ENCODE measurements at regions not wholly inside any gene's neighbourhood (a gene's known extent, or its start where the extent isn't known, plus 50 kb on each side); places are given as distances from the start of the nearest gene placed in this dataset.

DNA sequence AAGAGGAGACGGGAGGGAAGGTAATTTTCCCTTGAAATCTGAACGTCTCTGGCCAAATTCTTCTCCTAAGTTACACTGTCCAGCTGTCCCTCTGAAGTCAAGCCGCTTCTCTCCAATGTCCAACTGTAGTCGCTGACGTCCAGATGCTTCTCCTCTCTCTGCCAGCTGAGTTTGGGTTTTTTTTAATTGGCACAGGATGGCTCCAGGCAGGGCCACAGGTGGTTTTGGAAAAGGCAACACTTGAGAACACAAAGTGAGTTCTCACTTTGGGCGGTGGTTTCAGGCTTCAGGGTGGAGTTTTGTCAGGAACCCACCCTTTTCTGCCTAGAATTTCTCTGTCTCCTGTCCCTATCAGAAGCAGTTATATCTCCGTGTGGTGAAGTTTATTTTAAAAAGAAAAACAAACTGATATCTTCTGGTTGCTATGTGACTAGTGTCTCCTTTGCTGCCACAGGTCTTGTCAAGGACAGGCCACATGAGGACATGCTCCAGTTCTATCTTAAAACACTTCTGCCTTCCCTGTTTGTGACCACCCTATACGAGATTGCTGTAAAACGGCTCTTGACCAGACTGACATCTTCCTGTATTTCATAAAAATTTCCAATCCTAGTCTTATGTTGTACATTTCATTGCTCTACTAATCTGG is 472.3 kb upstream of the ADGRL4 start:
- TF ChIP-seq, protein P1, sequence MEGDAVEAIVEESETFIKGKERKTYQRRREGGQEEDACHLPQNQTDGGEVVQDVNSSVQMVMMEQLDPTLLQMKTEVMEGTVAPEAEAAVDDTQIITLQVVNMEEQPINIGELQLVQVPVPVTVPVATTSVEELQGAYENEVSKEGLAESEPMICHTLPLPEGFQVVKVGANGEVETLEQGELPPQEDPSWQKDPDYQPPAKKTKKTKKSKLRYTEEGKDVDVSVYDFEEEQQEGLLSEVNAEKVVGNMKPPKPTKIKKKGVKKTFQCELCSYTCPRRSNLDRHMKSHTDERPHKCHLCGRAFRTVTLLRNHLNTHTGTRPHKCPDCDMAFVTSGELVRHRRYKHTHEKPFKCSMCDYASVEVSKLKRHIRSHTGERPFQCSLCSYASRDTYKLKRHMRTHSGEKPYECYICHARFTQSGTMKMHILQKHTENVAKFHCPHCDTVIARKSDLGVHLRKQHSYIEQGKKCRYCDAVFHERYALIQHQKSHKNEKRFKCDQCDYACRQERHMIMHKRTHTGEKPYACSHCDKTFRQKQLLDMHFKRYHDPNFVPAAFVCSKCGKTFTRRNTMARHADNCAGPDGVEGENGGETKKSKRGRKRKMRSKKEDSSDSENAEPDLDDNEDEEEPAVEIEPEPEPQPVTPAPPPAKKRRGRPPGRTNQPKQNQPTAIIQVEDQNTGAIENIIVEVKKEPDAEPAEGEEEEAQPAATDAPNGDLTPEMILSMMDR (IDR thresholded peaks at IDR 0.05): no peak
- TF ChIP-seq POLR2AphosphoS5 (IDR thresholded peaks at IDR 0.05): no peak
